Mucosa of stomach (tissue), 1 donor: ENCODE measurements at regions not wholly inside any gene's neighbourhood (a gene's known extent, or its start where the extent isn't known, plus 50 kb on each side); places are given as distances from the start of the nearest gene placed in this dataset.

ENCODE experiments used
- H3K27me3 ChIP-seq: one replicate; pipeline ENCODE4 v1.7.0; 2013; ENCODE audit warnings: mild to moderate bottlenecking, low read length; ENCODE audit not compliant: control insufficient read depth, insufficient read depth
- H3K36me3 ChIP-seq: one replicate; pipeline ENCODE4 v1.7.0; 2013; ENCODE audit warnings: low read length; ENCODE audit not compliant: control insufficient read depth, insufficient read depth
- H3K4me1 ChIP-seq: one replicate; pipeline ENCODE4 v1.7.0; 2013; ENCODE audit warnings: mild to moderate bottlenecking, low read length; ENCODE audit not compliant: control insufficient read depth, insufficient read depth
- H3K4me3 ChIP-seq: one replicate; pipeline ENCODE4 v1.7.0; 2013; ENCODE audit warnings: low read length
- H3K9ac ChIP-seq: one replicate; pipeline ENCODE4 v1.7.0; 2013; ENCODE audit warnings: mild to moderate bottlenecking, low read length, moderate library complexity
- H3K9me3 ChIP-seq: one replicate; pipeline ENCODE4 v1.7.0; 2013; ENCODE audit warnings: mild to moderate bottlenecking, low read length, moderate library complexity; ENCODE audit not compliant: control insufficient read depth
- donor health status: Pancreatic carcinoma.

DNA sequence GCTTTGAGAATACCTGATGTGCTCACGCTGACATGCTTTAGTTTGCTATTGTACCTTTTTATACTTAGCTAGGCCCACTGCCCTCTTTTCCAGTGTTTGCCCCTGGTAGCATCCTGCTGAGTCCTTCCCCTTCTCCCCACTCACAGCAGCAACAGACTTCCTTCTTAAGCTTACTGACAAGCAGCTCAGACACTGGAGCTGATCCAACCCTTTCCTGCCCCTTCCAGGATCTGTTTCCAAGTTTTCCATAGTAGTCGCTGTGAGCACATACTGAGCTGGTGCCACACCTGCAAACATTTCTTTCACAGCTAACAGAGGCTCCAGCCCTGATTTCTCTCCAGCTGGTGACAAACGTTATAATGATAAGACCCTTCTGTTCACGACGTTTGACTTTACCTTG lies 991.4 kb upstream of the CELF4 start:
- Histone ChIP-seq H3K36me3 (no peaks in the 10 kb centered on the region), H3K9ac (no peak overlapping the region), H3K9me3 (no peaks in the 10 kb centered on the region), H3K4me1 (no peaks in the 10 kb centered on the region), H3K4me3 (no peak overlapping the region), H3K27me3 (no peaks in the 10 kb centered on the region)

GRCh38 chr18:38552732-38553321 lies 987.2 kb upstream of the CELF4 start:
- no peak overlapping the region for H3K9ac ChIP-seq
- no peaks in the 10 kb centered on the region for H3K9me3 ChIP-seq
- H3K27me3 ChIP-seq: no peaks in the 10 kb centered on the region
- no peaks in the 10 kb centered on the region for H3K36me3 ChIP-seq
- no peaks in the 10 kb centered on the region for H3K4me1 ChIP-seq
- H3K4me3 ChIP-seq: no peak overlapping the region

DNA sequence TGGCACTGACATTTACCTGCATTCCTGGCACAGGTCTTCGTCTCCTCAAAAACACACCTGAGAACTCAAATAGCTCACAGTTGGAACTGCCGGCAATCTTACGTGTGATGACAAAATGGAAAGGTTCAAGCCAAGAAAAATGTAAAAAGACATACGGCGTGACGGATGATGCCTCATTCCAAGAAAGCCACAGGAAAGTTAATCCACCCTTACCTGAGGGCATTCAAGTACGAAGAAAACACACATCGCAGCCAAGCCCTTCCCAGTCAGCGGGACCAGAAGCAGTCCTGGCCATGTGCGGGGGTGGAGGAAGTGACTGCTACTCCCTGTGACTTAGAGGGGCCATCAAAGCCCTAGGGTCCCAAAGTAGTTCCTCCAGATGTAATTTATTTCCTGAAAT lies 986.3 kb upstream of the CELF4 start:
- Histone ChIP-seq H3K4me3 (no peak overlapping the region), H3K4me1 (no peaks in the 10 kb centered on the region), H3K36me3 (no peaks in the 10 kb centered on the region), H3K9ac (no peak overlapping the region), H3K9me3 (no peaks in the 10 kb centered on the region), H3K27me3 (no peaks in the 10 kb centered on the region)

- Histone ChIP-seq H3K9me3 (no peaks in the 10 kb centered on the region), H3K36me3 (no peaks in the 10 kb centered on the region), H3K4me3 (no peak overlapping the region), H3K4me1 (no peaks in the 10 kb centered on the region), H3K27me3 (no peaks in the 10 kb centered on the region), H3K9ac (no peak overlapping the region)
These were observed 979.5 kb upstream of the CELF4 start for GRCh38 chr18:38545071-38545470.

GRCh38 chr18:38539856-38540255 lies 974.3 kb upstream of the CELF4 start:
- Histone ChIP-seq H3K9ac (no peak overlapping the region), H3K9me3 (no peaks in the 10 kb centered on the region), H3K27me3 (no peaks in the 10 kb centered on the region), H3K36me3 (no peaks in the 10 kb centered on the region), H3K4me3 (no peak overlapping the region), H3K4me1 (no peaks in the 10 kb centered on the region)

- Histone ChIP-seq H3K36me3 (no peaks in the 10 kb centered on the region), H3K4me1 (no peaks in the 10 kb centered on the region), H3K27me3 (no peaks in the 10 kb centered on the region)
These were observed 973.8 kb upstream of the CELF4 start for GRCh38 chr18:38539371-38539770.

GRCh38 chr18:38534073-38534472 lies 968.5 kb upstream of the CELF4 start:
- Histone ChIP-seq H3K4me3 (no peak overlapping the region), H3K4me1 (no peaks in the 10 kb centered on the region), H3K9me3 (no peaks in the 10 kb centered on the region)

More at GRCh38 chr18:38539371-38539770, 973.8 kb upstream of the CELF4 start:
- Histone ChIP-seq H3K4me3 (no peak overlapping the region), H3K9me3 (no peaks in the 10 kb centered on the region), H3K9ac (no peak overlapping the region)

GRCh38 chr18:38526922-38527321 lies 961.3 kb upstream of the CELF4 start:
- Histone ChIP-seq H3K4me1 (no peaks in the 10 kb centered on the region), H3K9ac (no peak overlapping the region), H3K4me3 (no peak overlapping the region), H3K36me3 (no peaks in the 10 kb centered on the region), H3K27me3 (no peaks in the 10 kb centered on the region), H3K9me3 (no peaks in the 10 kb centered on the region)

More at GRCh38 chr18:38534073-38534472, 968.5 kb upstream of the CELF4 start:
- H3K36me3 ChIP-seq: no peaks in the 10 kb centered on the region
- no peaks in the 10 kb centered on the region for H3K27me3 ChIP-seq
- H3K9ac ChIP-seq: no peak overlapping the region

DNA sequence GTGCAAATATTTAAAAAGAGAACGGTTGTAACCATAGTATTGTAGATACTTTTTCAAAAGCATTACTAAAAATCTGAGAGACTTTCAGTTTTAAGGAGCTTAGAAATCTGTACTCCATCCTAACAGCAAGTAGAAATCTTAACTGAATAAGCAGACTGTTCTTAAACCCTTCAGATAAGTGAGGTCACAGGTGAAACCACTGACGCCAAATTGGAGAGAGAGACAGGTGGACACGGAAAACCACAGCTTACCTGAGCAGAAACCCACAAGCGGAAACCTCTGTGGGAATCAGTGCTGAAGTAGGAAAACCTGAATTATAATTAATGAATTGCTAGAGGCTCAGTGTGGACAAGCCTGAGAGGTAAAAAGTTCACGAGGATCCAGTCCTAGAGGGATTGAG lies 959.4 kb upstream of the CELF4 start:
- no peaks in the 10 kb centered on the region for H3K9me3 ChIP-seq
- no peaks in the 10 kb centered on the region for H3K27me3 ChIP-seq
- no peak overlapping the region for H3K9ac ChIP-seq
- no peaks in the 10 kb centered on the region for H3K36me3 ChIP-seq
- no peaks in the 10 kb centered on the region for H3K4me1 ChIP-seq
- H3K4me3 ChIP-seq: no peak overlapping the region

DNA sequence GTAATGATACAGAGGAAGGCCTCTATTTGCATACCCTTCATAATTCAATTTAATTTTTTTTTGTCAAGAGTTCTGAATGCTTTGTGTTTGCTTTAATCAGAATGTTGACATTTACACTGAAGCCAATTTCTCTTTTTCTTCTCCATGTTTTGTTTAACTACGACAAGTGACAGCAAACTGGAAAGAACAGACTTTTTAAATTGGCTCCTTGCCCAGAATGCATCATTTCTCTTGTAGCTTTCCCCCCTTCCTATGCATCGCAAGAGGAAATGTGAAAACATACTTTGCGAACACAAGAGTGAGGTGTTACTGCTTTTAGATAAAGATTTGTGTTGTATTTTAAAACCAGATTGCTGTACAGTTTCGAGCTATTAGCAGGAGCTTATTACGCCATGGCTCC lies 955.2 kb upstream of the CELF4 start:
- H3K36me3 ChIP-seq: no peaks in the 10 kb centered on the region
- no peaks in the 10 kb centered on the region for H3K4me1 ChIP-seq
- H3K9ac ChIP-seq: no peak overlapping the region
- no peaks in the 10 kb centered on the region for H3K9me3 ChIP-seq
- no peak overlapping the region for H3K4me3 ChIP-seq
- no peaks in the 10 kb centered on the region for H3K27me3 ChIP-seq

- no peak overlapping the region for H3K4me3 ChIP-seq
- no peaks in the 10 kb centered on the region for H3K4me1 ChIP-seq
- no peaks in the 10 kb centered on the region for H3K27me3 ChIP-seq
- no peaks in the 10 kb centered on the region for H3K36me3 ChIP-seq
- H3K9me3 ChIP-seq: no peaks in the 10 kb centered on the region
- H3K9ac ChIP-seq: no peak overlapping the region
These were observed 936.9 kb upstream of the CELF4 start for GRCh38 chr18:38502539-38502938.

GRCh38 chr18:38497266-38497665 lies 931.7 kb upstream of the CELF4 start:
- H3K9me3 ChIP-seq: no peaks in the 10 kb centered on the region
- H3K36me3 ChIP-seq: no peaks in the 10 kb centered on the region
- no peak overlapping the region for H3K4me3 ChIP-seq
- H3K9ac ChIP-seq: no peak overlapping the region
- no peaks in the 10 kb centered on the region for H3K27me3 ChIP-seq
- no peaks in the 10 kb centered on the region for H3K4me1 ChIP-seq

- no peaks in the 10 kb centered on the region for H3K9me3 ChIP-seq
- no peaks in the 10 kb centered on the region for H3K27me3 ChIP-seq
- H3K9ac ChIP-seq: no peak overlapping the region
- no peak overlapping the region for H3K4me3 ChIP-seq
- H3K4me1 ChIP-seq: no peaks in the 10 kb centered on the region
- no peaks in the 10 kb centered on the region for H3K36me3 ChIP-seq
These were observed 930.7 kb upstream of the CELF4 start for GRCh38 chr18:38496222-38496793.
